Stomach (tissue), 4 donors: ENCODE measurements at regions not wholly inside any gene's neighbourhood (a gene's known extent, or its start where the extent isn't known, plus 50 kb on each side); places are given as distances from the start of the nearest gene placed in this dataset.

ENCODE experiments used
- EP300 ChIP-seq: sonication (generic); formaldehyde crosslinking; IDR thresholded peaks from one replicate; pipeline ENCODE4 v1.6.1; 2017; ENCODE audit warnings: antibody characterized with exemption
- TF ChIP-seq, protein P1 (sequence below), 7 experiments: fragments of 450-650 bp in 4 of 7; fragments of 200-600 bp in 3 of 7; sonication (generic) in 3 of 7; IDR thresholded peaks; one replicate each; pipeline ENCODE4 v1.5.1; 2016 to 2019; ENCODE audit warnings: antibody characterized with exemption in 7 of 7, control low read depth in 2 of 7, mild to moderate bottlenecking in 1 of 7

DNA sequence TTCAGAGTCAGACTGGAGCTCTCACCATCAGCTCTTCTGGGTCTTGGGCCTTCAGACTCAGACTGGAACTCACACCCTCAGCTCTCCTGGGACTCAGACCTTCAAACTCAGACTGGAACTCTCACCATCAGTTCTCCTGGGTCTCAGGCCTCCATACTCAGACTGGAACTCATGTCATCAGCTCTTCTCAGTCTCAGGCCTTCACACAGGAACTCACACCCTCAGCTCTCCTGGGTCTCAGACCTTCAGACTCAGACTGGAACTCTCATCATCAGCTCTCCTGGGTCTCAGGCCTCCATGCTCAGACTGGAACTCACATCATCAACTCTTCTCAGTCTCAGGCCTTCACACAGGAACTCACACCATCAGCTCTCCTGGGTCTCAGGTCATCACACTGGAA lies 147.2 kb upstream of the MXRA5 start:
- TF ChIP-seq, protein P1, sequence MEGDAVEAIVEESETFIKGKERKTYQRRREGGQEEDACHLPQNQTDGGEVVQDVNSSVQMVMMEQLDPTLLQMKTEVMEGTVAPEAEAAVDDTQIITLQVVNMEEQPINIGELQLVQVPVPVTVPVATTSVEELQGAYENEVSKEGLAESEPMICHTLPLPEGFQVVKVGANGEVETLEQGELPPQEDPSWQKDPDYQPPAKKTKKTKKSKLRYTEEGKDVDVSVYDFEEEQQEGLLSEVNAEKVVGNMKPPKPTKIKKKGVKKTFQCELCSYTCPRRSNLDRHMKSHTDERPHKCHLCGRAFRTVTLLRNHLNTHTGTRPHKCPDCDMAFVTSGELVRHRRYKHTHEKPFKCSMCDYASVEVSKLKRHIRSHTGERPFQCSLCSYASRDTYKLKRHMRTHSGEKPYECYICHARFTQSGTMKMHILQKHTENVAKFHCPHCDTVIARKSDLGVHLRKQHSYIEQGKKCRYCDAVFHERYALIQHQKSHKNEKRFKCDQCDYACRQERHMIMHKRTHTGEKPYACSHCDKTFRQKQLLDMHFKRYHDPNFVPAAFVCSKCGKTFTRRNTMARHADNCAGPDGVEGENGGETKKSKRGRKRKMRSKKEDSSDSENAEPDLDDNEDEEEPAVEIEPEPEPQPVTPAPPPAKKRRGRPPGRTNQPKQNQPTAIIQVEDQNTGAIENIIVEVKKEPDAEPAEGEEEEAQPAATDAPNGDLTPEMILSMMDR (IDR thresholded peaks at IDR 0.05) = no peak
- TF ChIP-seq EP300 = no peak
